ENCODE measurements at regions not wholly inside any gene's neighbourhood (a gene's known extent, or its start where the extent isn't known, plus 50 kb on each side); places are given as distances from the start of the nearest gene placed in this dataset.

DNA sequence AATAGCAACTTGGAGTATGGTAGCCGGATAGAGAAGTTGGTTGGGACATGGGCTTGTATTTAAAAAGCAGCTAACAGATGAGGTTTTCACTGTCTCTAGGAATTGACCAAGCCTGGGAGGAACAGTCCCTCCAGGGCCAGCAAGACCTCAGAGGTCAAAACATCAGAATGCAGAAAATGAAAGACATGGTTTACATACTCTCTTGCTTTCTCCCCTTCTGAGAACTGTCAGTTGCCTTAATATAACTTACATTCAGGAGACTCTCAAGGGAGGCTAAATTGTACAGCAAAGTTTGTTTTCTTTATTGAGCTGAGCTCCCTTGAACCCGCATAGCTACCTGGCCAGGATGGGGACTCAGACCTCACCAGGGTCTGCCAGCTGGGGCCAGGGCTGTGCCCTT lies 179.3 kb downstream of the GAS1 start:
- DNase-seq (no peak), ATAC-seq (no peak)
- Histone ChIP-seq H3K4me1 (no peaks in the 10 kb centered on the region), H3K27ac (no peak overlapping the region), H3K27me3 (ENCODE audit: insufficient read depth in 3 of 3, low read length in 2 of 3) (no peaks in the 10 kb centered on the region), H3K9me3 (no peaks in the 10 kb centered on the region), H3K36me3 (ENCODE audit: insufficient read depth in 1 of 2, low read depth in 1 of 2) (no peaks in the 10 kb centered on the region), H3K4me3 (no peak overlapping the region)
- intact Hi-C loops (cut with DNase I), result no loop called here
- TF ChIP-seq, protein P1, sequence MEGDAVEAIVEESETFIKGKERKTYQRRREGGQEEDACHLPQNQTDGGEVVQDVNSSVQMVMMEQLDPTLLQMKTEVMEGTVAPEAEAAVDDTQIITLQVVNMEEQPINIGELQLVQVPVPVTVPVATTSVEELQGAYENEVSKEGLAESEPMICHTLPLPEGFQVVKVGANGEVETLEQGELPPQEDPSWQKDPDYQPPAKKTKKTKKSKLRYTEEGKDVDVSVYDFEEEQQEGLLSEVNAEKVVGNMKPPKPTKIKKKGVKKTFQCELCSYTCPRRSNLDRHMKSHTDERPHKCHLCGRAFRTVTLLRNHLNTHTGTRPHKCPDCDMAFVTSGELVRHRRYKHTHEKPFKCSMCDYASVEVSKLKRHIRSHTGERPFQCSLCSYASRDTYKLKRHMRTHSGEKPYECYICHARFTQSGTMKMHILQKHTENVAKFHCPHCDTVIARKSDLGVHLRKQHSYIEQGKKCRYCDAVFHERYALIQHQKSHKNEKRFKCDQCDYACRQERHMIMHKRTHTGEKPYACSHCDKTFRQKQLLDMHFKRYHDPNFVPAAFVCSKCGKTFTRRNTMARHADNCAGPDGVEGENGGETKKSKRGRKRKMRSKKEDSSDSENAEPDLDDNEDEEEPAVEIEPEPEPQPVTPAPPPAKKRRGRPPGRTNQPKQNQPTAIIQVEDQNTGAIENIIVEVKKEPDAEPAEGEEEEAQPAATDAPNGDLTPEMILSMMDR (IDR thresholded peaks at IDR 0.05), result no peak
- WGBS, 3 donors, result 79 to 97% (median 91%) methylated on average over 2 of the region's 2 CpGs

DNA sequence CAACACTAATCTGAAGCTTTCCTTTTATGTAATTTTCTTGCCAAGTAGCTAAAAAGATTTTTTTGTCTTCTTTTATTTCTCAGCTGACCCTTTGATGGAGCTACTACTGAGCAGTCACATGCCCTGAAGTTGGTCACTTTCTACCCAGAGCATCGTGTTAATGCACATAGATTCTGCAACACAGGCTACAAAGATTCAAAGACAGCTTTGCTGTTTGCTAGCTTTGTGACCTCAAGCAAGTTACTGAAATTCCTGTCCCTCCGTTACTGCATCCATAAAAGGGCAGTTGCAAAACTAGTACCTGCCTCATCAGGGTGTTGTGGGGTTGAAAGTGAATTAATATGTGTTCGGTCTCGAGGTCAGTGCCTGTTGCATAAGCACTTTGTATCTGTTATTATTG lies 179.9 kb downstream of the GAS1 start:
- Histone ChIP-seq H3K4me1 (no peaks in the 10 kb centered on the region), H3K4me3 (no peak overlapping the region), H3K27me3 (ENCODE audit: insufficient read depth in 3 of 3, low read length in 2 of 3) (no peaks in the 10 kb centered on the region), H3K27ac (no peak overlapping the region), H3K36me3 (ENCODE audit: insufficient read depth in 1 of 2, low read depth in 1 of 2) (no peaks in the 10 kb centered on the region), H3K9me3 (no peaks in the 10 kb centered on the region)
- TF ChIP-seq, protein P1 (IDR thresholded peaks at IDR 0.05), result no peak
- WGBS, 3 donors, result 77 to 85% (median 81%) methylated on average over 4 of the region's 4 CpGs
- DNase-seq (no peak), ATAC-seq (no peak)
- intact Hi-C loops (cut with DNase I), result no loop called here

DNA sequence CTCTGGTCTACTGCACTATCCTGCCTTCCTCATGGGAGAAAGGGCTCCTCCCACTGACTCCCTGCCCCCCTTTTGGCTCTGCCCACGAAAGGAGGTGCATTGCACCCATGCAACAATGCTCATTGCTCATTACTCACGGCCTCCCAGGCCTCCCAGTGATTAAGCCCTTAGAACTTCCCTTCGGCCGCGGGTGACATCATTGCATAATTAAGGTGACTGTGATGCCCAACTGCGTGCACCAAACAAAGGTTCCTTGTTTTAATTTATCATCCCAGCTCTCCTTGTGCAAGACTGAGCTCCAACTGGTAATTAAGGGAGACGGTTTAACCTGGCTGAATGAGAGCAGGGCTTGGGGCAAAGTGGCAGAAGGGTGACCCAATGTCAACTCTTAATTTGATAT lies 180.4 kb downstream of the GAS1 start:
- ATAC-seq, result no peak
- no peaks in the 10 kb centered on the region for H3K36me3 ChIP-seq (ENCODE audit: insufficient read depth in 1 of 2, low read depth in 1 of 2)
- WGBS, 3 donors, result 45 to 72% (median 49%) methylated on average over 7 of the region's 7 CpGs
- no peaks in the 10 kb centered on the region for H3K27me3 ChIP-seq (ENCODE audit: insufficient read depth in 3 of 3, low read length in 2 of 3)
- TF ChIP-seq, protein P1 (IDR thresholded peaks at IDR 0.05), result no peak
- no peak overlapping the region for H3K4me3 ChIP-seq
- intact Hi-C loops (cut with DNase I), result no loop called here
- DNase-seq, result no peak
- H3K4me1 ChIP-seq, result no peaks in the 10 kb centered on the region
- no peaks in the 10 kb centered on the region for H3K9me3 ChIP-seq
- no peak overlapping the region for H3K27ac ChIP-seq

DNA sequence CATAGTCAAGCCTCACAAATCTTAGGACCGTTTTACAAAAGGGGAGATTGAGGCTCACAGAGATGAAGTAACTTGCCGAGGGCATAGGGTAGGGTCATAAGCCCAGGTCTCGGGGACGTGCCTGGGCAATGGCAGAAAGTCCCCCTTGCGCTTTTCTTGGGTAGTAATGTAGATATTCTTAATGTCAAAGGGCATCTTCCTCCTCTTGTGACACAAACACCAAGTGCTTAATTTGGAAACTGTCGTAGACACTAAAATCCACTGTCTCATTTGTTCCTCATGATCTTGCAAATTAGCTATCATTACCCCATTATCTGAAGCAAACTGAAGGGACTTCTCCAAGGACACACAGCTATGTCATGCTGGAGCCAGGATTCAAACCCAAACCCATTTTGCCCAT lies 180.8 kb downstream of the GAS1 start:
- 86 to 93% (median 92%) methylated on average over 6 of the region's 6 CpGs for WGBS, 3 donors
- no peaks in the 10 kb centered on the region for H3K9me3 ChIP-seq
- intact Hi-C loops (cut with DNase I), result no loop called here
- no peaks in the 10 kb centered on the region for H3K4me1 ChIP-seq
- ATAC-seq (no peak), DNase-seq (no peak)
- H3K36me3 ChIP-seq (ENCODE audit: insufficient read depth in 1 of 2, low read depth in 1 of 2), result no peaks in the 10 kb centered on the region
- no peaks in the 10 kb centered on the region for H3K27me3 ChIP-seq (ENCODE audit: insufficient read depth in 3 of 3, low read length in 2 of 3)
- H3K4me3 ChIP-seq, result no peak overlapping the region
- H3K27ac ChIP-seq, result no peak overlapping the region
- TF ChIP-seq, protein P1 (IDR thresholded peaks at IDR 0.05), result no peak

DNA sequence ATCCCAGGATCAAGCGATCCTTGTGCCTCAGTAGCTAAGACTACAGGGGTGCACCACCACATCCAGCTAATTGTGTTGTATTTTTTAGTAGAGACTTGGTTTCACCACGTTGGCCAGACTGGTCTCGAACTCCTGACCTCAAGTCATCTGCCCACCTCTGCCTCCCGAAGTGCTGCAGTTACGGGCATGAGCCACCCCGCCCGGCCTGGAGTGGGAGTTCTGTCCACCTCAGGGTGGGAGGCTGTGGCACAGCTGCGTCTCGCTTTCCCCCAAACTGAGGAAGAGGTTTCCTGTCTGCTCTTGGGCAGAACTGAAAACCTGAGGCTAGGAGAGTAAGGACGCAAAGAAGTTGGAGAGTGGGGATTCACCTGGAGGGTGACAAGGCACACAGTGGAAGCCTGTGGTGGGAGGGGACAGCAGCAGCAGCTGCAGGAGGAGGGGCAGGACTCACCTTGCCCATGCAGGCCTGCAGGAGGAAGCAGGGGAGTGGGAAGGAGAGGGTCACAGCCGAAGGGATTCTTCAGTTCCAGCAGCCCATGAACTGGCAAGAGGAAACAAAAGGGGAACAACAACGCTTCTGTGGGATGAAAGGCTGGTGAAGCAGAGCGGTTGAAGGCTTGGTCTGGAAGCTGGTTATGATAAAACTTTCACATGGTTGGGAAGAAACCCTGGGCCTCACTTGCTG lies 181.4 kb downstream of the GAS1 start:
- no peaks in the 10 kb centered on the region for H3K9me3 ChIP-seq
- ATAC-seq, result no peak
- TF ChIP-seq, protein P1 (IDR thresholded peaks at IDR 0.05), result no peak
- intact Hi-C loops (cut with DNase I), result no loop called here
- H3K27me3 ChIP-seq (ENCODE audit: insufficient read depth in 3 of 3, low read length in 2 of 3), result no peaks in the 10 kb centered on the region
- H3K4me3 ChIP-seq, result no peak overlapping the region
- WGBS, 3 donors, result 84 to 90% (median 88%) methylated on average over 13 of the region's 13 CpGs
- H3K36me3 ChIP-seq (ENCODE audit: insufficient read depth in 1 of 2, low read depth in 1 of 2), result no peaks in the 10 kb centered on the region
- no peaks in the 10 kb centered on the region for H3K4me1 ChIP-seq
- no peak overlapping the region for H3K27ac ChIP-seq
- no peak for DNase-seq
